ENCODE measurements at regions not wholly inside any gene's neighbourhood (a gene's known extent, or its start where the extent isn't known, plus 50 kb on each side); places are given as distances from the start of the nearest gene placed in this dataset.

DNA sequence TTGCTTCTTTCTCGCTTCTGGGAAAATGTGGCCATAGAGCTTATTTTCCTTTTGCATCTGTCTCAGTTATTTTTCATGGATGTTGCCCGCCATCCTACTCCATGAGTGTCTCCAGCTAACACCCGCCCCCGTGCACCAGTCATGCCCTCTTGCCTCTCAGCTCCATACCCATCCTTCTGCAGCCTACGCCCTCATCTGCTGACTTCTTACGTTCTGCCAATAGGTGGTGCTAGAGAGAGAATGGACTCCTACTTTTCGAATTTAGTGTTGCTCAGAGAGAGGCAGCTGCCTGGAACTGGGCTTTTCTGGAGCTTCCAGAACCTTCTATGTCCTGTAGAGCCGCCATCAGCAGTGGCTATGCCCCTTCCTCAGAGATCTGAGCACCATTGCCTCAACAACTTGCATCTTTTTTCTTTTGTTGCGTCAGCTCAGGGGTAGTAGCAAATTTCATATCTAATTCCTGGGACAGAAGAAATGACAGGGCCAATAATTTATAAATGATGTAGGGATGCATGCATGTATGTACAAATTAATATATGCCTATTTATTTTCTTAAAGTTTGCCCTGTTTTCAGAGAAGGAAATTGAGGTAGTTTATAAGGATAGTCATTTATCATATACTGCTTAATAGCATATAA, 119.7 kb upstream of the MYOCD start:
- no peaks in the 10 kb centered on the region for H3K4me1 ChIP-seq
- no peaks in the 10 kb centered on the region for H3K36me3 ChIP-seq
- H3K4me3 ChIP-seq: no peak overlapping the region
- intact Hi-C loops (cut with DNase I): loop anchor here (2.0 kb wide), 1 partner anchor 121 kb away; no protein-coding TSS in a partner anchor
- no peak for TF ChIP-seq POLR2AphosphoS5 (IDR thresholded peaks at IDR 0.05; ENCODE audit: insufficient read depth in 1 of 2, low read depth in 1 of 2)
- TF ChIP-seq POLR2A (IDR thresholded peaks at IDR 0.05): no peak
- TF ChIP-seq, protein P1, sequence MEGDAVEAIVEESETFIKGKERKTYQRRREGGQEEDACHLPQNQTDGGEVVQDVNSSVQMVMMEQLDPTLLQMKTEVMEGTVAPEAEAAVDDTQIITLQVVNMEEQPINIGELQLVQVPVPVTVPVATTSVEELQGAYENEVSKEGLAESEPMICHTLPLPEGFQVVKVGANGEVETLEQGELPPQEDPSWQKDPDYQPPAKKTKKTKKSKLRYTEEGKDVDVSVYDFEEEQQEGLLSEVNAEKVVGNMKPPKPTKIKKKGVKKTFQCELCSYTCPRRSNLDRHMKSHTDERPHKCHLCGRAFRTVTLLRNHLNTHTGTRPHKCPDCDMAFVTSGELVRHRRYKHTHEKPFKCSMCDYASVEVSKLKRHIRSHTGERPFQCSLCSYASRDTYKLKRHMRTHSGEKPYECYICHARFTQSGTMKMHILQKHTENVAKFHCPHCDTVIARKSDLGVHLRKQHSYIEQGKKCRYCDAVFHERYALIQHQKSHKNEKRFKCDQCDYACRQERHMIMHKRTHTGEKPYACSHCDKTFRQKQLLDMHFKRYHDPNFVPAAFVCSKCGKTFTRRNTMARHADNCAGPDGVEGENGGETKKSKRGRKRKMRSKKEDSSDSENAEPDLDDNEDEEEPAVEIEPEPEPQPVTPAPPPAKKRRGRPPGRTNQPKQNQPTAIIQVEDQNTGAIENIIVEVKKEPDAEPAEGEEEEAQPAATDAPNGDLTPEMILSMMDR (IDR thresholded peaks at IDR 0.05): peak in 1 of 3 experiments; percentile 44
- H3K27me3 ChIP-seq: no peaks in the 10 kb centered on the region
- no peak overlapping the region for H3K27ac ChIP-seq
- no peak for DNase-seq (ENCODE audit: extremely low spot score in 2 of 2)
- no peaks in the 10 kb centered on the region for H3K9me3 ChIP-seq

- no peaks in the 10 kb centered on the region for H3K9me3 ChIP-seq
- H3K36me3 ChIP-seq: no peaks in the 10 kb centered on the region
- no peaks in the 10 kb centered on the region for H3K4me1 ChIP-seq
- H3K27ac ChIP-seq: no peak overlapping the region
- H3K27me3 ChIP-seq: no peaks in the 10 kb centered on the region
- DNase-seq (ENCODE audit: extremely low spot score in 2 of 2): no peak
- H3K4me3 ChIP-seq: no peak overlapping the region
- TF ChIP-seq, protein P1 (IDR thresholded peaks at IDR 0.05): no peak
- TF ChIP-seq POLR2AphosphoS5 (IDR thresholded peaks at IDR 0.05; ENCODE audit: insufficient read depth in 1 of 2, low read depth in 1 of 2): no peak
- no peak for TF ChIP-seq POLR2A (IDR thresholded peaks at IDR 0.05)
- intact Hi-C loops (cut with DNase I): loop anchor here (2.0 kb wide), 1 partner anchor 120 kb away; no protein-coding TSS in a partner anchor
Measured at GRCh38 chr17:12546983-12547382, 118.7 kb upstream of the MYOCD start.

DNA sequence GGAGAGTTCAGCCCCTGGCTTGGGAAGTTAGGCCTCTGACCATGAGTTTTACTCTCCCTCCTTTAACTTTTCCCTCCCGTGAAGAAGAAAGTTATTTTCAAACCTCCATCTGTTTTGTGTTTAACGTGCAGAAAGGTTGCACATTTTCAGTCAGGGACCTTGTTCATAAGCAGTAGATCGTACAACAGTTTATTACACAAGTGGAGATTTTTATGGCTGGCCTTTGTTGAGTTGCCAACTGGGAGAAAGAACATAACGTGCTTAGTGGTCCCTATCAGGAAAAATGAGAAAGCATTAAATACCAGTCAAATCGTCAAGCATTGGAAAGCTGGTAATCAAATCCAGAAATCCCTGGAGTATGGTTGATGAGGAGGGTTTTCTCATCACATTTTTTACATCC, 117.9 kb upstream of the MYOCD start:
- Histone ChIP-seq H3K4me1 (no peaks in the 10 kb centered on the region), H3K36me3 (no peaks in the 10 kb centered on the region), H3K27me3 (no peaks in the 10 kb centered on the region), H3K9me3 (no peaks in the 10 kb centered on the region), H3K27ac (peak overlapping the region; percentile 13), H3K4me3 (no peak overlapping the region)
- TF ChIP-seq, protein P1 (IDR thresholded peaks at IDR 0.05): no peak
- DNase-seq (ENCODE audit: extremely low spot score in 2 of 2): no peak
- intact Hi-C loops (cut with DNase I): loop anchor here (2.0 kb wide), 1 partner anchor 119 kb away; no protein-coding TSS in a partner anchor

- no peaks in the 10 kb centered on the region for H3K4me1 ChIP-seq
- no peaks in the 10 kb centered on the region for H3K36me3 ChIP-seq
- peak overlapping the region; percentile 4 for H3K27ac ChIP-seq
- intact Hi-C loops (cut with DNase I): no loop called here
- H3K9me3 ChIP-seq: no peaks in the 10 kb centered on the region
- TF ChIP-seq, protein P1 (IDR thresholded peaks at IDR 0.05): no peak
- TF ChIP-seq POLR2AphosphoS5 (IDR thresholded peaks at IDR 0.05; ENCODE audit: insufficient read depth in 1 of 2, low read depth in 1 of 2) (no peak), POLR2A (IDR thresholded peaks at IDR 0.05) (no peak)
- DNase-seq (ENCODE audit: extremely low spot score in 2 of 2): no peak
- H3K4me3 ChIP-seq: no peak overlapping the region
- H3K27me3 ChIP-seq: no peaks in the 10 kb centered on the region
Measured at GRCh38 chr17:12548558-12548957, 117.1 kb upstream of the MYOCD start.

DNA sequence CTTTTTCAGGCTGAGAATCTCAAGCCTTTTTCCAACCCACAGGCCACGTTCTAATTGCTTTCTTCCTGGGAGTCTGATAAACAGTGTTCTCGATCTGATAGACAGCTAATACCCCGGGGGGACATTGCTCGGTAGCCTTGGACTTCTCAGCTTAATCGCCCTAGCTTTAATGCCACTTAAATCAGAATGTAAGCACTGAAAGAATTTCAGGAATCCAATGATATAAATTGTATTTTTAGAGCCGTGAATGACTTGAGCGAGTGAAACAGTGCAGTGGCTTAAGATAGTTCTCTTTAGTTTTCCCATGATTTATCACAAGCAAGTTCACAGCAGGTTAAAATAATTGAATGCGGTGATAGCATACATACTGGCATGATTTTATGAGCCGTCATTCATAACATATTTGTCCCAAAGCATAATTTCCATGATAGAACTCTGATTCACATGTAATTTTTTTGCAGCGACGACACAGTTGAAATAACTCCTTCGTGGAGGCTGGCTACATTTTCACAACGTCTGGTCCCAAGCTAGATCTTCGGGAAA, 116.1 kb upstream of the MYOCD start:
- TF ChIP-seq POLR2AphosphoS5 (IDR thresholded peaks at IDR 0.05; ENCODE audit: insufficient read depth in 1 of 2, low read depth in 1 of 2) (no peak), POLR2A (IDR thresholded peaks at IDR 0.05) (no peak)
- TF ChIP-seq, protein P1 (IDR thresholded peaks at IDR 0.05): no peak
- no peaks in the 10 kb centered on the region for H3K36me3 ChIP-seq
- H3K27ac ChIP-seq: no peak overlapping the region
- no peaks in the 10 kb centered on the region for H3K4me1 ChIP-seq
- DNase-seq (ENCODE audit: extremely low spot score in 2 of 2): no peak
- intact Hi-C loops (cut with DNase I): no loop called here
- H3K9me3 ChIP-seq: no peaks in the 10 kb centered on the region
- no peaks in the 10 kb centered on the region for H3K27me3 ChIP-seq
- no peak overlapping the region for H3K4me3 ChIP-seq
